GM23338 (cell line): ENCODE measurements at regions not wholly inside any gene's neighbourhood (a gene's known extent, or its start where the extent isn't known, plus 50 kb on each side); places are given as distances from the start of the nearest gene placed in this dataset.

ENCODE experiments used
- ATAC-seq: fragments of 200-7000 bp; cut with Tn5 transposase; 3 replicates; pipeline ENCODE4 v1.9.1; 2020
- DNase-seq: peaks from one replicate; pipeline ENCODE4 v3.0.0-alpha.2; 2015; ENCODE audit warnings: low spot score
- H2AFZ ChIP-seq: fragments of 200-600 bp; sonication (generic); 2 replicates; pipeline ENCODE4 v1.8.0; 2016; ENCODE audit warnings: antibody characterized with exemption, mild to moderate bottlenecking, moderate library complexity
- H3F3A ChIP-seq: fragments of 200-600 bp; sonication (generic); replicated peaks from 2 replicates; pipeline ENCODE4 v1.8.0; 2017; ENCODE audit warnings: antibody characterized with exemption, mixed run types, low read depth
- H3K27ac ChIP-seq: fragments of 200-600 bp; sonication (generic); 2 replicates; pipeline ENCODE4 v1.6.1; 2016; ENCODE audit warnings: low read depth
- H3K27me3 ChIP-seq: fragments of 200-600 bp; sonication (generic); 2 replicates; pipeline ENCODE4 v1.8.0; 2016; ENCODE audit warnings: mild to moderate bottlenecking, mixed run types, moderate library complexity; ENCODE audit not compliant: insufficient read depth
- H3K36me3 ChIP-seq: fragments of 200-600 bp; sonication (generic); 2 replicates; pipeline ENCODE4 v1.8.0; 2016; ENCODE audit warnings: mild to moderate bottlenecking; ENCODE audit not compliant: insufficient read depth
- H3K4me1 ChIP-seq: fragments of 200-600 bp; sonication (generic); 2 replicates; pipeline ENCODE4 v1.8.0; 2016; ENCODE audit warnings: mild to moderate bottlenecking, moderate library complexity; ENCODE audit not compliant: insufficient read depth
- H3K4me2 ChIP-seq: fragments of 200-600 bp; sonication (generic); 2 replicates; pipeline ENCODE4 v1.7.1; 2017; ENCODE audit warnings: mixed run types
- H3K4me3 ChIP-seq: fragments of 200-600 bp; sonication (generic); 2 replicates; pipeline ENCODE4 v1.6.1; 2016; ENCODE audit warnings: mixed run types
- H3K79me2 ChIP-seq: fragments of 200-600 bp; sonication (generic); replicated peaks from 2 replicates; pipeline ENCODE4 v1.8.0; 2017; ENCODE audit warnings: mild to moderate bottlenecking; ENCODE audit not compliant: insufficient read depth
- H3K9me2 ChIP-seq: fragments of 200-600 bp; sonication (generic); 2 replicates; pipeline ENCODE4 v1.8.0; 2017; ENCODE audit not compliant: insufficient read depth
- H4K20me1 ChIP-seq: fragments of 200-600 bp; sonication (generic); replicated peaks from 2 replicates; pipeline ENCODE4 v1.8.0; 2017; ENCODE audit warnings: mild to moderate bottlenecking; ENCODE audit not compliant: insufficient read depth
- H3K27ac Mint-ChIP-seq: 2 replicates; pipeline ENCODE4 v1.8.0; 2020; ENCODE audit warnings: inconsistent platforms, mild to moderate bottlenecking, moderate library complexity, mixed read lengths
- H3K27me3 Mint-ChIP-seq: 3 replicates; pipeline ENCODE4 v1.8.0; 2022; ENCODE audit warnings: low read depth, mild to moderate bottlenecking, moderate library complexity, mixed read lengths, inconsistent platforms; ENCODE audit not compliant: insufficient read depth, poor library complexity
- H3K36me3 Mint-ChIP-seq: 3 replicates; pipeline ENCODE4 v1.8.0; 2021; ENCODE audit warnings: low read depth, mild to moderate bottlenecking, inconsistent platforms, moderate library complexity, mixed read lengths
- H3K4me1 Mint-ChIP-seq: 3 replicates; pipeline ENCODE4 v1.8.0; 2020; ENCODE audit warnings: mild to moderate bottlenecking, inconsistent platforms, mixed read lengths
- H3K4me3 Mint-ChIP-seq: 3 replicates; pipeline ENCODE4 v1.8.0; 2021; ENCODE audit warnings: moderate library complexity, mild to moderate bottlenecking, inconsistent platforms, mixed read lengths
- H3K9me3 Mint-ChIP-seq: 3 replicates; pipeline ENCODE4 v1.8.0; 2020; ENCODE audit warnings: moderate library complexity, mild to moderate bottlenecking, inconsistent platforms, mixed read lengths
- CTCF ChIP-seq, 2 experiments: fragments of 200-600 bp in 1 of 2; sonication (generic) in 1 of 2; conservative IDR thresholded peaks; 2 replicates each; pipeline versions ENCODE4 v1.5.1 to v1.6.1; 2016 to 2017; ENCODE audit warnings: antibody characterized with exemption in 2 of 2, low read depth in 2 of 2, mild to moderate bottlenecking in 2 of 2, moderate library complexity in 1 of 2
- ETS1 ChIP-seq: IDR thresholded peaks from 2 replicates; pipeline ENCODE4 v1.6.1; 2016; ENCODE audit warnings: antibody characterized with exemption
- EZH2phosphoT487 ChIP-seq: fragments of 200-600 bp; sonication (generic); IDR thresholded peaks from one replicate; pipeline ENCODE4 v1.8.1; 2018; ENCODE audit warnings: antibody characterized with exemption; ENCODE audit not compliant: unreplicated experiment
- STAT1 ChIP-seq: IDR thresholded peaks from one replicate; pipeline ENCODE4 v1.6.1; 2016; ENCODE audit warnings: antibody characterized with exemption; ENCODE audit not compliant: unreplicated experiment
- ZNF114 ChIP-seq: fragments of 250-450 bp; sonication (Bioruptor Pico); IDR thresholded peaks from 2 replicates; pipeline ENCODE4 v1.5.0; 2020; ENCODE audit warnings: mild to moderate bottlenecking, moderate library complexity

- no peak overlapping the region for H3K27ac ChIP-seq
- no peaks in the 10 kb centered on the region for H3K4me1 ChIP-seq
- Mint-ChIP-seq H3K27me3 (peaks cover 2% of the 10 kb centered on the region), H3K4me1 (no peaks in the 10 kb centered on the region), H3K4me3 (no peak overlapping the region), H3K27ac (no peak overlapping the region), H3K36me3 (peaks cover 6% of the 10 kb centered on the region; the same call in 2 of the 3 replicates), H3K9me3 (peaks cover 18% of the 10 kb centered on the region)
- H3K27me3 ChIP-seq, result no peaks in the 10 kb centered on the region
- no peak overlapping the region for H3K4me2 ChIP-seq
- no peak overlapping the region for H2AFZ ChIP-seq
- H4K20me1 ChIP-seq, result no peaks in the 10 kb centered on the region
- ATAC-seq, result peak; percentile 79
- DNase-seq, result peak; percentile 72
- H3K36me3 ChIP-seq, result peaks cover 6% of the 10 kb centered on the region
- H3K9me2 ChIP-seq, result no peaks in the 10 kb centered on the region
- no peaks in the 10 kb centered on the region for H3F3A ChIP-seq
- TF ChIP-seq EZH2phosphoT487 (no peak), ZNF114 (CRISPR knock-in tag) (no peak), CTCF (conservative IDR thresholded peaks at IDR 0.05; ENCODE audit: low read depth in 2 of 2) (peak; percentile 68 to 72), STAT1 (no peak)
- H3K4me3 ChIP-seq, result no peak overlapping the region
- no peaks in the 10 kb centered on the region for H3K79me2 ChIP-seq
Measured at GRCh38 chr5:15995341-15996052, 184.1 kb downstream of the MARCHF11 start.

DNA sequence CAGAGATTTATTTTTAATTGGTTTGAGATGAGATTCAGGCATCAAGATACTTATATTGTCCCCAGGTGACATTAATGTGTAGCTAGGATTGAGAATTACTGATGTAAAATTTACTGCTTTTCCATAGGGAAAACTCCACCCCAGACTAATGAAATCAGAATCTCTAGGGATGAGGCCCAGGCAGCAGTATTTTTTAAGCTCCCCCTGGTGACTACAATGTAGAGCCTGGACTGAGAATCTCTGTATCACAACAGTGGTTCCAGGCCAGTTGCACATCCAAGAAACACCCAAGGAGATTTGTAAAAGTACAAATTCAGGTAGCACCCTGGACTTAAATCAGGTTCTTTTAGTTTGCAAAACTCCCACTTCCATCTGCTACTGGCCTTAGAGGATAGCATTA, 185.7 kb downstream of the MARCHF11 start:
- peak; percentile 39 to 61 for TF ChIP-seq CTCF (conservative IDR thresholded peaks at IDR 0.05; ENCODE audit: low read depth in 2 of 2)
- TF ChIP-seq ETS1, result no peak
- Mint-ChIP-seq H3K4me1 (no peaks in the 10 kb centered on the region), H3K27ac (no peak overlapping the region), H3K36me3 (peaks cover 6% of the 10 kb centered on the region; the same call in 2 of the 3 replicates), H3K4me3 (no peak overlapping the region), H3K27me3 (peaks cover 2% of the 10 kb centered on the region), H3K9me3 (peaks cover 21% of the 10 kb centered on the region)
- Histone ChIP-seq H3K79me2 (no peaks in the 10 kb centered on the region), H3K36me3 (peaks cover 6% of the 10 kb centered on the region), H3K9me2 (no peaks in the 10 kb centered on the region), H3K4me2 (no peak overlapping the region), H4K20me1 (no peaks in the 10 kb centered on the region), H3K27ac (no peak overlapping the region), H3K4me1 (no peaks in the 10 kb centered on the region), H3F3A (no peaks in the 10 kb centered on the region), H3K4me3 (no peak overlapping the region), H3K27me3 (no peaks in the 10 kb centered on the region), H2AFZ (no peak overlapping the region)
- peak; percentile 32 for DNase-seq
- ATAC-seq, result peak; percentile 59; the same call in 2 of the 3 replicates
